Mesothelial cell of epicardium (in vitro differentiated cells): ENCODE measurements at regions not wholly inside any gene's neighbourhood (a gene's known extent, or its start where the extent isn't known, plus 50 kb on each side); places are given as distances from the start of the nearest gene placed in this dataset.

ENCODE experiments used
- DNase-seq, 2 experiments: peaks; one replicate each; pipeline ENCODE4 v3.0.0; 2021; ENCODE audit warnings: low spot score in 2 of 2; ENCODE audit not compliant: unreplicated experiment in 2 of 2
- H3K27ac Mint-ChIP-seq: 2 replicates; pipeline ENCODE4 v1.8.0; 2021; ENCODE audit warnings: mixed read lengths
- H3K27me3 Mint-ChIP-seq: 2 replicates; pipeline ENCODE4 v1.8.0; 2021; ENCODE audit warnings: low read depth, mixed read lengths
- H3K36me3 Mint-ChIP-seq: 2 replicates; pipeline ENCODE4 v1.8.0; 2021; ENCODE audit warnings: mixed read lengths
- H3K4me1 Mint-ChIP-seq: 2 replicates; pipeline ENCODE4 v1.8.0; 2021; ENCODE audit warnings: mixed read lengths
- H3K4me3 Mint-ChIP-seq: 2 replicates; pipeline ENCODE4 v1.8.0; 2021; ENCODE audit warnings: mild to moderate bottlenecking, moderate library complexity, mixed read lengths
- H3K9me3 Mint-ChIP-seq: 2 replicates; pipeline ENCODE4 v1.8.0; 2021; ENCODE audit warnings: mixed read lengths
- TF ChIP-seq, protein P1 (sequence below): fragments of 200-600 bp; sonication (generic); IDR thresholded peaks from one replicate; pipeline ENCODE4 v1.5.0; 2021; ENCODE audit warnings: antibody characterized with exemption; ENCODE audit not compliant: unreplicated experiment

GRCh38 chr3:116579840-116580239 lies 129.7 kb upstream of the TUSC7 start:
- Mint-ChIP-seq H3K27ac (no peak overlapping the region), H3K36me3 (no peaks in the 10 kb centered on the region), H3K9me3 (no peaks in the 10 kb centered on the region), H3K4me3 (no peak overlapping the region), H3K27me3 (peaks cover 14% of the 10 kb centered on the region), H3K4me1 (no peaks in the 10 kb centered on the region)
- TF ChIP-seq, protein P1, sequence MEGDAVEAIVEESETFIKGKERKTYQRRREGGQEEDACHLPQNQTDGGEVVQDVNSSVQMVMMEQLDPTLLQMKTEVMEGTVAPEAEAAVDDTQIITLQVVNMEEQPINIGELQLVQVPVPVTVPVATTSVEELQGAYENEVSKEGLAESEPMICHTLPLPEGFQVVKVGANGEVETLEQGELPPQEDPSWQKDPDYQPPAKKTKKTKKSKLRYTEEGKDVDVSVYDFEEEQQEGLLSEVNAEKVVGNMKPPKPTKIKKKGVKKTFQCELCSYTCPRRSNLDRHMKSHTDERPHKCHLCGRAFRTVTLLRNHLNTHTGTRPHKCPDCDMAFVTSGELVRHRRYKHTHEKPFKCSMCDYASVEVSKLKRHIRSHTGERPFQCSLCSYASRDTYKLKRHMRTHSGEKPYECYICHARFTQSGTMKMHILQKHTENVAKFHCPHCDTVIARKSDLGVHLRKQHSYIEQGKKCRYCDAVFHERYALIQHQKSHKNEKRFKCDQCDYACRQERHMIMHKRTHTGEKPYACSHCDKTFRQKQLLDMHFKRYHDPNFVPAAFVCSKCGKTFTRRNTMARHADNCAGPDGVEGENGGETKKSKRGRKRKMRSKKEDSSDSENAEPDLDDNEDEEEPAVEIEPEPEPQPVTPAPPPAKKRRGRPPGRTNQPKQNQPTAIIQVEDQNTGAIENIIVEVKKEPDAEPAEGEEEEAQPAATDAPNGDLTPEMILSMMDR: no peak
- DNase-seq: no peak

GRCh38 chr3:116586285-116586944 lies 123.2 kb upstream of the TUSC7 start:
- Mint-ChIP-seq H3K9me3 (no peaks in the 10 kb centered on the region), H3K36me3 (no peaks in the 10 kb centered on the region)
- TF ChIP-seq, protein P1: no peak

GRCh38 chr3:116591236-116591635 lies 118.3 kb upstream of the TUSC7 start:
- Mint-ChIP-seq H3K4me3 (no peak overlapping the region), H3K27ac (no peak overlapping the region), H3K36me3 (no peaks in the 10 kb centered on the region), H3K27me3 (peaks cover 17% of the 10 kb centered on the region), H3K4me1 (no peaks in the 10 kb centered on the region), H3K9me3 (no peaks in the 10 kb centered on the region)
- TF ChIP-seq, protein P1: no peak
- DNase-seq: no peak

More at GRCh38 chr3:116586285-116586944, 123.2 kb upstream of the TUSC7 start:
- H3K27ac Mint-ChIP-seq: no peak overlapping the region
- H3K4me1 Mint-ChIP-seq: no peaks in the 10 kb centered on the region
- peaks cover 37% of the 10 kb centered on the region for H3K27me3 Mint-ChIP-seq
- H3K4me3 Mint-ChIP-seq: no peak overlapping the region
- no peak for DNase-seq

- Mint-ChIP-seq H3K4me3 (no peak overlapping the region), H3K27ac (no peak overlapping the region), H3K4me1 (no peaks in the 10 kb centered on the region), H3K27me3 (no peaks in the 10 kb centered on the region), H3K9me3 (no peaks in the 10 kb centered on the region), H3K36me3 (no peaks in the 10 kb centered on the region)
- DNase-seq: no peak
- TF ChIP-seq, protein P1: no peak
These were observed 108.4 kb upstream of the TUSC7 start for GRCh38 chr3:116601206-116601605.

DNA sequence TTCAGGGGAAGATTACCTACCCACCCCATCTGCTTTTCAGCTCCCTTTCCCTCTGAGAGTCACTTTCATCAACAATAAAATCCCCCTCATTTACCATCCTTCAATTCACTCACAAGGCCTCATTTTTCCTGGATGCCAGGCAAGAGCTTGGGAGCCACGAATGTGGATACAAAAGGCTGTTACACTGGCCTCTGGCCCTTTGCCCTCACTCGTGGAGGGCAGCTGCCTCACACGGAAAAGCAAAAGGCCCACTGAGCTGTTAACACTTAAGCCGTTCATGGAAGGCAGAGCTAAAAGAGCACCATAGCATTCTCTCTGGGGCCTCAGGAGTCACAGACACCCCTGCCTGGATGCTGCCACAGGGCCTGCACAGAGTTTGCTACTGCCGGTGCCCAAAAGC lies 102.4 kb upstream of the TUSC7 start:
- no peak overlapping the region for H3K4me3 Mint-ChIP-seq
- no peaks in the 10 kb centered on the region for H3K4me1 Mint-ChIP-seq
- no peaks in the 10 kb centered on the region for H3K36me3 Mint-ChIP-seq
- TF ChIP-seq, protein P1: no peak
- no peak overlapping the region for H3K27ac Mint-ChIP-seq
- H3K27me3 Mint-ChIP-seq: peaks cover 6% of the 10 kb centered on the region
- no peaks in the 10 kb centered on the region for H3K9me3 Mint-ChIP-seq
- no peak for DNase-seq
